HepG2 (cell line): ENCODE measurements at regions not wholly inside any gene's neighbourhood (a gene's known extent, or its start where the extent isn't known, plus 50 kb on each side); places are given as distances from the start of the nearest gene placed in this dataset.

Source experiments
- FOXK1 ChIP-seq: sonication (generic); formaldehyde crosslinking; IDR thresholded peaks from 2 replicates; pipeline ENCODE4 v1.4.0; 2020; ENCODE audit warnings: low read depth, missing genetic modification reagents, borderline replicate concordance
- JUNB ChIP-seq: sonication (generic); formaldehyde crosslinking; IDR thresholded peaks from 2 replicates; pipeline ENCODE4 v1.8.0; 2022; ENCODE audit warnings: missing genetic modification reagents, mild to moderate bottlenecking, borderline replicate concordance
- MYC ChIP-seq: sonication (generic); formaldehyde crosslinking; IDR thresholded peaks from 2 replicates; pipeline ENCODE4 v1.9.0; 2021; ENCODE audit warnings: missing genetic modification reagents, borderline replicate concordance
- POLR2A ChIP-seq, 2 experiments: IDR thresholded peaks; 2 replicates each; pipeline ENCODE4 v1.6.1; 2011; ENCODE audit warnings: low read depth in 2 of 2, low read length in 2 of 2, mild to moderate bottlenecking in 1 of 2, moderate library complexity in 1 of 2; ENCODE audit not compliant: insufficient read depth in 1 of 2
- TAF1 ChIP-seq: sonication (generic); formaldehyde crosslinking; IDR thresholded peaks from 2 replicates; pipeline ENCODE4 v1.4.0; 2020; ENCODE audit warnings: missing genetic modification reagents
- ZNF558 ChIP-seq: sonication (generic); formaldehyde crosslinking; IDR thresholded peaks from 2 replicates; pipeline ENCODE4 v1.9.0; 2022; ENCODE audit warnings: mild to moderate bottlenecking, missing genetic modification reagents, borderline replicate concordance
- TF ChIP-seq, protein P1 (sequence below): sonication (generic); formaldehyde crosslinking; IDR thresholded peaks from 2 replicates; pipeline ENCODE4 v1.4.0; 2020; ENCODE audit warnings: mild to moderate bottlenecking, missing genetic modification reagents

GRCh38 chr13:21934284-21934683, 263.4 kb downstream of the FGF9 start:
- TF ChIP-seq JUNB (CRISPR knock-in tag) (no peak), POLR2A (IDR thresholded peaks at IDR 0.05; ENCODE audit: insufficient read depth in 1 of 2, low read depth in 2 of 2, low read length in 2 of 2) (no peak), TAF1 (CRISPR knock-in tag) (no peak), MYC (CRISPR knock-in tag) (no peak), ZNF558 (CRISPR knock-in tag) (no peak), FOXK1 (CRISPR knock-in tag) (no peak)
- TF ChIP-seq, protein P1, sequence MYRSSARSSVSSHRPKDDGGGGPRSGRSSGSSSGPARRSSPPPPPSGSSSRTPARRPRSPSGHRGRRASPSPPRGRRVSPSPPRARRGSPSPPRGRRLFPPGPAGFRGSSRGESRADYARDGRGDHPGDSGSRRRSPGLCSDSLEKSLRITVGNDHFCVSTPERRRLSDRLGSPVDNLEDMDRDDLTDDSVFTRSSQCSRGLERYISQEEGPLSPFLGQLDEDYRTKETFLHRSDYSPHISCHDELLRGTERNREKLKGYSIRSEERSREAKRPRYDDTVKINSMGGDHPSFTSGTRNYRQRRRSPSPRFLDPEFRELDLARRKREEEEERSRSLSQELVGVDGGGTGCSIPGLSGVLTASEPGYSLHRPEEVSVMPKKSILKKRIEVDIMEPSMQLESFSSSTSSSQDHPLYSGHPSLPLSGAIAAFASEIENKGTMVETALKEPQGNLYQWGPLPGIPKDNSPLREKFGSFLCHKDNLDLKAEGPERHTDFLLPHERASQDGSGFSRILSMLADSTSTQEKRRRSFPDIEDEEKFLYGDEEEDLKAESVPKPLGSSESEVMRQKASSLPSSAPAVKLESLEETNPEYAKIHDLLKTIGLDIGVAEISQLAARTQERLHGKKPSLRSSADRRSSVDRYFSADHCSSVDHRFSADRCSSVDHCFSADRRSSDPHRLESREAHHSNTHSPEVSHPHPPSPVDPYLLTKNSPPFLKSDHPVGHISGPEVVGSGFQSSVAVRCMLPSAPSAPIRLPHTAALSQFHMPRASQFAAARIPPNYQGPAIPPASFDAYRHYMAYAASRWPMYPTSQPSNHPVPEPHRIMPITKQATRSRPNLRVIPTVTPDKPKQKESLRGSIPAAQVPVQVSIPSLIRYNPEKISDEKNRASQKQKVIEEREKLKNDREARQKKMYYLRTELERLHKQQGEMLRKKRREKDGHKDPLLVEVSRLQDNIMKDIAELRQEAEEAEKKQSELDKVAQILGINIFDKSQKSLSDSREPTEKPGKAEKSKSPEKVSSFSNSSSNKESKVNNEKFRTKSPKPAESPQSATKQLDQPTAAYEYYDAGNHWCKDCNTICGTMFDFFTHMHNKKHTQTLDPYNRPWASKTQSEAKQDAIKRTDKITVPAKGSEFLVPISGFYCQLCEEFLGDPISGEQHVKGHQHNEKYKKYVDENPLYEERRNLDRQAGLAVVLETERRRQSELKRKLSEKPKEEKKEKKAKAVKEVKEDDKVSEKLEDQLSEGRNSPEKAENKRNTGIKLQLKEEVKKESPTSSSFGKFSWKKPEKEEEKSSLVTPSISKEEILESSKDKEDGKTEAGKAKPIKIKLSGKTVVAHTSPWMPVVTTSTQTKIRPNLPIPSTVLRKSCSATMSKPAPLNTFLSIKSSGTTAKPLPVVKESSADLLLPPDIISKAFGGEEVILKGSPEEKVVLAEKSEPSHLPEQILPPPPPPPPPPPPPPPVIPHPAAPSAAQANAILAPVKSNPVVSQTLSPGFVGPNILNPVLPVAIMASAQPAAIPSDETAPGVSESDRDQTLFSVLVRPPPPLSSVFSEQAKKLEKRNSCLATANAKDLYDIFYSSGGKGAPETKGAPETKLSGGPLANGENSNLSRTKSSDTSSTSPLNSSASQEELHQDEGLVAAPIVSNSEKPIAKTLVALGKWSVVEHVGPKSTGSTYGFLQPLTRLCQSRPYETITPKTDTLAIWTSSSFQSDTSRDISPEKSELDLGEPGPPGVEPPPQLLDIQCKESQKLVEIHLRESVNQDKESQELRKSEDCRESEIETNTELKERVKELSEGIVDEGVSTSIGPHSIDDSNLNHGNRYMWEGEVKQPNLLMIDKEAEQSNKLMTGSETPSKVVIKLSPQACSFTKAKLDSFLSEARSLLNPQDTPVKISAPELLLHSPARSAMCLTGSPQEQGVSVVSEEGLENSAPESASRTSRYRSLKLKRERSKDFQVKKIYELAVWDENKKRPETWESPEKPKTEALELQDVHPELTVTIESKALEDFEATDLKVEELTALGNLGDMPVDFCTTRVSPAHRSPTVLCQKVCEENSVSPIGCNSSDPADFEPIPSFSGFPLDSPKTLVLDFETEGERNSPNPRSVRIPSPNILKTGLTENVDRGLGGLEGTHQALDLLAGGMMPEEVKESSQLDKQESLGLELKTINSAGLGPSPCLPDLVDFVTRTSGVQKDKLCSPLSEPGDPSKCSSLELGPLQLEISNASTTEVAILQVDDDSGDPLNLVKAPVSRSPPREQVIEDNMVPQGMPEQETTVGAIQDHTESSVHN (CRISPR knock-in tag): no peak
